ENCODE measurements at regions not wholly inside any gene's neighbourhood (a gene's known extent, or its start where the extent isn't known, plus 50 kb on each side); places are given as distances from the start of the nearest gene placed in this dataset.
A peak's percentile ranks its signal among the peaks of the same experiment; 100 is the strongest.

- TF ChIP-seq, protein P1, sequence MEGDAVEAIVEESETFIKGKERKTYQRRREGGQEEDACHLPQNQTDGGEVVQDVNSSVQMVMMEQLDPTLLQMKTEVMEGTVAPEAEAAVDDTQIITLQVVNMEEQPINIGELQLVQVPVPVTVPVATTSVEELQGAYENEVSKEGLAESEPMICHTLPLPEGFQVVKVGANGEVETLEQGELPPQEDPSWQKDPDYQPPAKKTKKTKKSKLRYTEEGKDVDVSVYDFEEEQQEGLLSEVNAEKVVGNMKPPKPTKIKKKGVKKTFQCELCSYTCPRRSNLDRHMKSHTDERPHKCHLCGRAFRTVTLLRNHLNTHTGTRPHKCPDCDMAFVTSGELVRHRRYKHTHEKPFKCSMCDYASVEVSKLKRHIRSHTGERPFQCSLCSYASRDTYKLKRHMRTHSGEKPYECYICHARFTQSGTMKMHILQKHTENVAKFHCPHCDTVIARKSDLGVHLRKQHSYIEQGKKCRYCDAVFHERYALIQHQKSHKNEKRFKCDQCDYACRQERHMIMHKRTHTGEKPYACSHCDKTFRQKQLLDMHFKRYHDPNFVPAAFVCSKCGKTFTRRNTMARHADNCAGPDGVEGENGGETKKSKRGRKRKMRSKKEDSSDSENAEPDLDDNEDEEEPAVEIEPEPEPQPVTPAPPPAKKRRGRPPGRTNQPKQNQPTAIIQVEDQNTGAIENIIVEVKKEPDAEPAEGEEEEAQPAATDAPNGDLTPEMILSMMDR (IDR thresholded peaks at IDR 0.05; ENCODE audit: control insufficient read depth, insufficient read depth, low read depth, low read length, missing control alignments): no peak
- no peak overlapping the region for H3K4me3 ChIP-seq (ENCODE audit: control insufficient read depth, low read depth, low read length)
- DNase-seq (ENCODE audit: low read depth): no peak
Measured at GRCh38 chr4:108432418-108432817, 188.0 kb upstream of the RPL34 start.

- H3K4me3 ChIP-seq (ENCODE audit: control insufficient read depth, low read depth, low read length): no peak overlapping the region
- TF ChIP-seq, protein P1 (IDR thresholded peaks at IDR 0.05; ENCODE audit: control insufficient read depth, insufficient read depth, low read depth, low read length, missing control alignments): no peak
- no peak for DNase-seq (ENCODE audit: low read depth)
Measured at GRCh38 chr4:108431986-108432385, 188.4 kb upstream of the RPL34 start.

GRCh38 chr4:108430921-108431320, 189.5 kb upstream of the RPL34 start:
- no peak for DNase-seq (ENCODE audit: low read depth)

GRCh38 chr4:108429662-108430061, 190.7 kb upstream of the RPL34 start:
- TF ChIP-seq, protein P1 (IDR thresholded peaks at IDR 0.05; ENCODE audit: control insufficient read depth, insufficient read depth, low read depth, low read length, missing control alignments): no peak
- DNase-seq (ENCODE audit: low read depth): no peak

More at GRCh38 chr4:108430921-108431320, 189.5 kb upstream of the RPL34 start:
- H3K4me3 ChIP-seq (ENCODE audit: control insufficient read depth, low read depth, low read length): no peak overlapping the region
- TF ChIP-seq, protein P1 (IDR thresholded peaks at IDR 0.05; ENCODE audit: control insufficient read depth, insufficient read depth, low read depth, low read length, missing control alignments): no peak

GRCh38 chr4:108428923-108429322, 191.5 kb upstream of the RPL34 start:
- H3K4me3 ChIP-seq (ENCODE audit: control insufficient read depth, low read depth, low read length): no peak overlapping the region
- TF ChIP-seq, protein P1 (IDR thresholded peaks at IDR 0.05; ENCODE audit: control insufficient read depth, insufficient read depth, low read depth, low read length, missing control alignments): no peak
- DNase-seq (ENCODE audit: low read depth): no peak

More at GRCh38 chr4:108429662-108430061, 190.7 kb upstream of the RPL34 start:
- no peak overlapping the region for H3K4me3 ChIP-seq (ENCODE audit: control insufficient read depth, low read depth, low read length)

DNA sequence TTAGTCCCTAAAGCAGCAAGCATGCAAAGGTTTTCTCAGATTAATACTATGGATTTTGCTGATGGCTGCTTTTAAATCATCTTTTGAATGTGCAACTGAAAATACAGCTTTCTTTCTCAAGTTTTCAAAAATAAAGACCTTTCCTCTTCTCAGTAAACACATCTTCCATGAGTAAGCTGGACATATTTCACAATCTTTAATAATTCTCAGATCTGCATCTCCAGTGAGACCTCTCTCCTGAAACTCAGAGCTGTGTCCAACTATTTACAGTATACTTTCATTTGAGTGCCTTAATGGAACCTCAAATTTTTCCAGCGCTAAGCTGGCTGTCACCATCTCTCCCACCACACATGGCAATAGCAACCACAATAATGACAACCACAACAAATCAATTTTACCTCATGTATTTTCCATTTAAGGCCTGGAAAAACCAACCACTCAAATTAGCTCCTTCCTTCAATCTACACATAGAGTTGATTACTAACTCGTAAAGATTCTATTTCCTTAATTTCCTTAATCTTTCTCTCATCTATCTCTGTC, 192.4 kb upstream of the RPL34 start:
- peak; percentile 2 for DNase-seq (ENCODE audit: low read depth)
- no peak overlapping the region for H3K4me3 ChIP-seq (ENCODE audit: control insufficient read depth, low read depth, low read length)
- TF ChIP-seq, protein P1 (IDR thresholded peaks at IDR 0.05; ENCODE audit: control insufficient read depth, insufficient read depth, low read depth, low read length, missing control alignments): no peak
